GM12801 (cell line): ENCODE measurements at regions not wholly inside any gene's neighbourhood (a gene's known extent, or its start where the extent isn't known, plus 50 kb on each side); places are given as distances from the start of the nearest gene placed in this dataset.

Experiments used
- TF ChIP-seq, protein P1 (sequence below): IDR thresholded peaks from one replicate; pipeline ENCODE4 v1.5.1; 2011; ENCODE audit warnings: control low read depth; ENCODE audit not compliant: insufficient read length; ENCODE audit errors: extremely low read depth

DNA sequence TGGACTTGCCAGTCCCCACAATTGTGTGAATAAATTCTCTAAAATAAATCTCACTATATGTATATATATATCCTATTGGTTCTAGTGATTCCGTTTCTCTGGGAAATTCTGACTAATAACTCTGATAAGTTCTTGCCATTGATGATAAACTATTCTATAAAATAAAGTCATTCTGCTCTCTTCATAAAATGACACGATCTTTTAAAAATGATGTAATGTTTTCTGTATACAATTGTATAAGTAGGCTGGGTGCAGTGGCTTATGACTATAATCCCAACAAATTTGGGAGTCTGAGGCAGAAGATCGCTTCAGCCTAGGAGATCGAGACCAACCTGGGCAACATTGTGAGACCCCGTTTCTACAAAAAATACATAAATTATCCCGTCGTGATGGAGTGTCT is 541.0 kb upstream of the ADGRL4 start:
- TF ChIP-seq, protein P1, sequence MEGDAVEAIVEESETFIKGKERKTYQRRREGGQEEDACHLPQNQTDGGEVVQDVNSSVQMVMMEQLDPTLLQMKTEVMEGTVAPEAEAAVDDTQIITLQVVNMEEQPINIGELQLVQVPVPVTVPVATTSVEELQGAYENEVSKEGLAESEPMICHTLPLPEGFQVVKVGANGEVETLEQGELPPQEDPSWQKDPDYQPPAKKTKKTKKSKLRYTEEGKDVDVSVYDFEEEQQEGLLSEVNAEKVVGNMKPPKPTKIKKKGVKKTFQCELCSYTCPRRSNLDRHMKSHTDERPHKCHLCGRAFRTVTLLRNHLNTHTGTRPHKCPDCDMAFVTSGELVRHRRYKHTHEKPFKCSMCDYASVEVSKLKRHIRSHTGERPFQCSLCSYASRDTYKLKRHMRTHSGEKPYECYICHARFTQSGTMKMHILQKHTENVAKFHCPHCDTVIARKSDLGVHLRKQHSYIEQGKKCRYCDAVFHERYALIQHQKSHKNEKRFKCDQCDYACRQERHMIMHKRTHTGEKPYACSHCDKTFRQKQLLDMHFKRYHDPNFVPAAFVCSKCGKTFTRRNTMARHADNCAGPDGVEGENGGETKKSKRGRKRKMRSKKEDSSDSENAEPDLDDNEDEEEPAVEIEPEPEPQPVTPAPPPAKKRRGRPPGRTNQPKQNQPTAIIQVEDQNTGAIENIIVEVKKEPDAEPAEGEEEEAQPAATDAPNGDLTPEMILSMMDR, result no peak

DNA sequence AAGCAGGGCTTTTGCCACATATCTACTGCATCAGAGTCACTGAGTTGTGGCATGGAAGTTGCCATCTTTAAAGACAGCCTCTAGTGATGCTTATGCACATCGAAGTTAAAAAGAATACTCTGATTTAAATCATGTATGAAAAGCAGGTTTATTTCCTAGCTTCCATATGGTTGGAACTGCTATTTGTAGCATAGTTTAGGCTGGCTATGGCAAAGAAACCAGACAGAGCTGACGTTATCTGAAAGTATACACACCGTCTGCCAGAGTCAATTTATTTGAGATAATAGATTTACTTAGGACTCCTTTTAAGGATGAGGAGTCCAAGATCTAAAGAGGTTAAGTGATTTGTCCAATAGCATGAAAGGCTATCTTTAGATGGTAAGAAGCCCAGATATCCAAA is 536.9 kb upstream of the ADGRL4 start:
- TF ChIP-seq, protein P1, result no peak

DNA sequence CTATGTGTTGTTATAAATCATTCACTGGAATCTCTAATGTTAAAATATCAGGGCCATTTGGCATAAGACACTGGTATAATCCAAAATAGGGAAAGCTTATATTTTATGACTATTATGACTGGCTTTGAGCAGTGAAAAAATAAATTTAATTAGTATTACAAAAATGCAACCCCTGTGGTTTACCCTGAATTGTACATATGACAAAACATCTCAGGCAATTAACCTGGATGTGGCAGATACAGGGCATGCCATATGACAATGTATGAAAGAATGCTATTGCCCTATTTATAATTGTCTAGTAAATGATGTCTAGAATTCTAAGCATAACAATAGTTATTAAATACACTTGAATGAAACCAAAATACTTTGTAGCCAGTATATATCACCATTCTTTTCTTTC is 532.5 kb upstream of the ADGRL4 start:
- TF ChIP-seq, protein P1, result no peak

DNA sequence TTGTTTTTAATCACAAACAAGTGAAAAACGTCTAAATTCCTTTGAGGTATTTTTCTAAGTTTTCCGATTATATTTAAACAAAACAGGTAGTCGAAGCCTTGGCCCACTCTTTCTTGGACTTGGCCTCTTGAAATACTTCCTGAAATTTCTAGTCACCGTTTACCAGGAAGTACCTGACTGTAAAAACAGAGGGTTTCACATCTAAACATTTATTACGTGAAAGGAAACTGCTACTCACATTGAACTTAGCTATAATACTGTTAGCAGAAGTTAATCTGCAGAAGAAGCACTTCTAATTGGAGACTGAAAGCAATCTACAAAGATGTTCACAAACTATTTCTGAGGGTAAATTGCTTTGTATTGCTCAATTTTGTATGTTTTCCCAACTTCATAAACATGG is 526.0 kb upstream of the ADGRL4 start:
- TF ChIP-seq, protein P1, result no peak

DNA sequence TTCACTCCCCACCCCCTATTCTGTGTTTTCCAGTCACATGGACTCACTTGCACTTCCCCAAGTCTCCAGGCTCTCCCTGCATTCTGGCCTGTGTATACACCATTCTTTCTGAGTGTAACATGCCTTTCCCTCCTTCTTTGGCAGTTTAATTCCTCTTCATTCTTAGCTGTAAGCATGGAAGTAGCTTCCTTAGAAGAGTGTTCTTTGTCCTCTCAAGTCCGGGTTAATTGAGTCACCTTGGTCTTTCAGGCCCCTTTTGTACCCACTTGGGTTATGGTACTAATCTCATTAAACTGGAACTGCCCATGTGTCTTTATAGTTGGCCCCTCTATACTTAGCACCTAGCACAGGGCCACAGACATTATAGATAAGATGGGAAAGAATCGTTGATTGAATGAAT is 525.3 kb upstream of the ADGRL4 start:
- TF ChIP-seq, protein P1, result no peak

DNA sequence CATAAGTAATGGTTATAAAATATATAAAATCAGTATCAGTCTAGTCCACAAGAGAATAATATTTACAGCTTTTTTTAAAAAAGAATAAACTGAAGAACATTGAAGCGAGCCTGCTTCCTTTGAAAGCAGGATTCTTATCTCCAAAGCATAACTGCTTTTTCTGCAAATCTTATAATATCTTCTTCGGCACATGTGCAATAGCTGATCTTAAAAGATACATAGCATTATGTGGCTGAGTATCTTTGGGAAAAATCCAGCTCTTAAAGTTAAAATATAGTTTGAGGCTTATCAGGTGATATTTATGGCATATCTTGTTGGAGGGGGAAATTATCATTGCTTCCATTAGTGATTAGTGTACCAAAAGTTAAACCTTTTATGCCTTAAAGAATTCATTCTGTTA is 523.9 kb upstream of the ADGRL4 start:
- TF ChIP-seq, protein P1, result no peak

DNA sequence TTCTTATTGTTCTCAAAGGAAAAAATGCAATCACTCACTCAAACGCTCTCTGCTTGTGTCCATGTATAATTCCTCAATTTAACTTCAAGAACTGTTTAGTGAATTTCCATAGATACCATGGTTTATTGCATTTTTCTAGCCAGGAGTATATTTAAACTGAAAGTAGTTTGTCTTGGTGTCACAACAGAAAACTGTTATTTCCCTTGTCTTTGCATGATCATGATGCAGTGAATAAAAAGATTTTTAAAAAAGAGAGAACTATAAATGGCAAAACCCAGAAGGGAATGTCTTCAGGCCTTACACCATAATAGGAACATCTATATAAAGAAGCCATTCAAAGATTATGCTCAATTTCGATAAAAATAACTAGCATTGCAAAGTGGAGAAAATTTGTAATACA is 523.5 kb upstream of the ADGRL4 start:
- TF ChIP-seq, protein P1, result no peak

DNA sequence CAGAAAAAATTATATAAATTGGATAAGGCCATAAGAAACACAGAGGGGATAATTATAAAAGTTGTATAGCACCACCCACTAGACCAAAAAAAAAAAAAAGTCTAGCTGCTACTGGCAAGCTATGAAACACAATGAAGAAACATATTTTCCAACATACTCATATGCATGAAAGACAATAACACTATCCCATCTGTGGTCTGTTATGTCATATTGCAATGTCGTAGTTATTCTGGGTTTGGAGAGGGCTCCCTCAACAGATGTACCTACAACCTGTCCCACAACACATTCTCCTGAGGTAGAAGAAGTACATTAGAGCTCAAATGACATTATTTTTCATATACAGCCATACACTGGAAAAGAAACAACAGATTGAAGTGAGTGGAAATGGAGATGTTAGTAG is 517.6 kb upstream of the ADGRL4 start:
- TF ChIP-seq, protein P1, result no peak
